ENCODE measurements at regions not wholly inside any gene's neighbourhood (a gene's known extent, or its start where the extent isn't known, plus 50 kb on each side); places are given as distances from the start of the nearest gene placed in this dataset.

DNA sequence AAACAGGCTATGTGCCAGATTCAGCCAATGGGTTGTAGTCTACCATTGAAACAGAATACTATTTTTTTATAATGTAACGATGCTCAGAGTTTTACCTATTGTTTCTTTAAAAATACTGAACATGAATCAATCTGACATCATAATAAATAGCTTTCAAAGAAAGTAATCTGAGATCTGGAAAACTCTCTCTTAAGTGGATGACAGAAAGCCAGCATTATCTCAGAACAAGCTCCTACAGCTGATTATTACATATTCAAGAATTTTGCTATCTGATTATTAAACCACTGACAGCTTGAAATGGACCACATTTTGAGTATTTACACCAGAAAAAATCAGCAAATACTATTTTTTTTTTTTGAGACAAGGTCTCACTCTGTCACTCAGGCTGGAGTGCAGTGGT, 484.2 kb upstream of the SOX9 start:
- TF ChIP-seq, protein P1, sequence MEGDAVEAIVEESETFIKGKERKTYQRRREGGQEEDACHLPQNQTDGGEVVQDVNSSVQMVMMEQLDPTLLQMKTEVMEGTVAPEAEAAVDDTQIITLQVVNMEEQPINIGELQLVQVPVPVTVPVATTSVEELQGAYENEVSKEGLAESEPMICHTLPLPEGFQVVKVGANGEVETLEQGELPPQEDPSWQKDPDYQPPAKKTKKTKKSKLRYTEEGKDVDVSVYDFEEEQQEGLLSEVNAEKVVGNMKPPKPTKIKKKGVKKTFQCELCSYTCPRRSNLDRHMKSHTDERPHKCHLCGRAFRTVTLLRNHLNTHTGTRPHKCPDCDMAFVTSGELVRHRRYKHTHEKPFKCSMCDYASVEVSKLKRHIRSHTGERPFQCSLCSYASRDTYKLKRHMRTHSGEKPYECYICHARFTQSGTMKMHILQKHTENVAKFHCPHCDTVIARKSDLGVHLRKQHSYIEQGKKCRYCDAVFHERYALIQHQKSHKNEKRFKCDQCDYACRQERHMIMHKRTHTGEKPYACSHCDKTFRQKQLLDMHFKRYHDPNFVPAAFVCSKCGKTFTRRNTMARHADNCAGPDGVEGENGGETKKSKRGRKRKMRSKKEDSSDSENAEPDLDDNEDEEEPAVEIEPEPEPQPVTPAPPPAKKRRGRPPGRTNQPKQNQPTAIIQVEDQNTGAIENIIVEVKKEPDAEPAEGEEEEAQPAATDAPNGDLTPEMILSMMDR (IDR thresholded peaks at IDR 0.05), result no peak
- no peak for TF ChIP-seq POLR2A (IDR thresholded peaks at IDR 0.05)
